HCT116 (cell line): ENCODE measurements at regions not wholly inside any gene's neighbourhood (a gene's known extent, or its start where the extent isn't known, plus 50 kb on each side); places are given as distances from the start of the nearest gene placed in this dataset.

ENCODE experiments used
- ATAC-seq: fragments of 200-7000 bp; cut with Tn5 transposase; 2 replicates; pipeline ENCODE4 v1.9.1; 2020; ENCODE audit warnings: mild to moderate bottlenecking, moderate library complexity
- BruUV-seq: library from RNA; stranded (reverse); fragments of 400-500 nt; replicated peaks from 2 replicates; lab custom pipeline; 2021; lab: Mats Ljungman, UMichigan
- CTCF ChIA-PET: fragments of 300-600 bp; sonication (Branson Sonifier 250); formaldehyde crosslinking; loops from one replicate; lab custom pipeline; 2021; ENCODE audit warnings: antibody characterized with exemption; lab: Charles Lee
- POLR2A ChIA-PET: fragments of 300-600, 350-600 bp; sonication (Branson Sonifier 250); formaldehyde crosslinking; loops from one replicate; lab custom pipeline; 2021; ENCODE audit warnings: antibody characterized with exemption; lab: Charles Lee
- RAD21 ChIA-PET, 2 experiments: fragments of 300-600 bp; sonication (Branson Sonifier 250); formaldehyde crosslinking; loops; one replicate each; lab custom pipeline; 2023; ENCODE audit warnings: low total read pairs in 2 of 2; ENCODE audit not compliant: uncharacterized antibody in 2 of 2, unreplicated experiment in 2 of 2, low non-redundant PET in 1 of 2; lab: Charles Lee
- DNase-seq: peaks from one replicate; pipeline ENCODE4 v3.0.0-alpha.2; 2010; ENCODE audit warnings: low read depth, low spot score
- H2AFZ ChIP-seq: fragments of 200-600 bp; shearing (Covaris generic), sonication (generic); 2 replicates; pipeline ENCODE4 v1.6.1; 2017; ENCODE audit warnings: low read depth, mixed run types, mixed read lengths, antibody characterized with exemption, low read length; ENCODE audit not compliant: poor library complexity, severe bottlenecking
- H3K27ac ChIP-seq: 2 replicates; pipeline ENCODE4 v1.5.1; 2012; ENCODE audit warnings: low read depth, low read length
- H3K27me3 ChIP-seq: fragments of 200-600 bp; sonication (generic); 2 replicates; pipeline ENCODE4 v1.6.1; 2016; ENCODE audit warnings: mixed run types, low read length, mixed read lengths; ENCODE audit not compliant: insufficient read depth
- H3K36me3 ChIP-seq, 2 experiments: fragments of 200-500 bp in 1 of 2; fragments of 200-600 bp in 1 of 2; sonication (Bioruptor generic) in 1 of 2; sonication (generic) in 1 of 2; 2 replicates each; pipeline versions ENCODE4 v1.5.1 to v1.6.1; 2014 to 2016; ENCODE audit warnings: low read length in 2 of 2, inconsistent platforms in 1 of 2, mixed read lengths in 1 of 2, mixed run types in 1 of 2; ENCODE audit not compliant: insufficient read depth in 2 of 2, control insufficient read depth in 1 of 2
- H3K4me1 ChIP-seq, 2 experiments: fragments of 200-600 bp in 1 of 2; sonication (generic) in 1 of 2; 2 replicates each; pipeline versions ENCODE4 v1.5.1 to v1.6.1; 2012 to 2017; ENCODE audit warnings: low read length in 2 of 2, inconsistent platforms in 1 of 2, mild to moderate bottlenecking in 1 of 2, mixed read lengths in 1 of 2, mixed run types in 1 of 2, moderate library complexity in 1 of 2; ENCODE audit not compliant: insufficient read depth in 2 of 2, control insufficient read depth in 1 of 2
- H3K4me2 ChIP-seq: fragments of 200-600 bp; sonication (generic); 2 replicates; pipeline ENCODE4 v1.6.1; 2017; ENCODE audit warnings: mixed run types, low read length, mixed read lengths
- H3K4me3 ChIP-seq, 2 experiments: fragments of 200-600 bp in 1 of 2; sonication (generic) in 1 of 2; replicated peaks in 1 of 2; 2 replicates each; pipeline ENCODE4 v1.5.1; 2011 to 2016; ENCODE audit warnings: low read length in 2 of 2, control low read depth in 1 of 2, low read depth in 1 of 2, mild to moderate bottlenecking in 1 of 2, mixed read lengths in 1 of 2, mixed run types in 1 of 2
- H3K79me2 ChIP-seq: fragments of 200-600 bp; sonication (generic); 2 replicates; pipeline ENCODE4 v1.6.1; 2017; ENCODE audit warnings: mild to moderate bottlenecking, mixed run types, low read length, moderate library complexity, mixed read lengths; ENCODE audit not compliant: insufficient read depth
- H3K9ac ChIP-seq: fragments of 200-600 bp; sonication (generic); 2 replicates; pipeline ENCODE4 v1.6.1; 2016; ENCODE audit warnings: low read length, mixed read lengths
- H3K9me2 ChIP-seq: fragments of 200-600 bp; sonication (generic), shearing (Covaris generic); 2 replicates; pipeline ENCODE4 v1.6.1; 2017; ENCODE audit warnings: mixed run types, mild to moderate bottlenecking, moderate library complexity; ENCODE audit not compliant: insufficient read depth
- H3K9me3 ChIP-seq, 2 experiments: fragments of 200-500 bp in 1 of 2; fragments of 200-600 bp in 1 of 2; sonication (Bioruptor generic) in 1 of 2; sonication (generic) in 1 of 2; 2 replicates each; pipeline ENCODE4 v1.6.1; 2014 to 2017; ENCODE audit warnings: low read length in 2 of 2, mixed read lengths in 2 of 2, inconsistent platforms in 1 of 2, low read depth in 1 of 2, mild to moderate bottlenecking in 1 of 2, mixed run types in 1 of 2, moderate library complexity in 1 of 2; ENCODE audit not compliant: control insufficient read depth in 1 of 2, insufficient read depth in 1 of 2
- H4K20me1 ChIP-seq: fragments of 200-600 bp; sonication (generic), shearing (Covaris generic); 2 replicates; pipeline ENCODE4 v1.6.1; 2017; ENCODE audit warnings: mixed run types, mild to moderate bottlenecking, moderate library complexity; ENCODE audit not compliant: insufficient read depth
- CBX3 ChIP-seq: IDR thresholded peaks from 2 replicates; pipeline ENCODE4 v1.6.1; 2012; ENCODE audit warnings: low read depth
- CEBPB ChIP-seq: IDR thresholded peaks from 2 replicates; pipeline ENCODE4 v1.6.1; 2012; ENCODE audit warnings: low read depth
- JUND ChIP-seq: IDR thresholded peaks from 2 replicates; pipeline ENCODE4 v1.6.1; 2012
- SP1 ChIP-seq: IDR thresholded peaks from 2 replicates; pipeline ENCODE4 v1.6.1; 2012; ENCODE audit warnings: low read depth
- TCF7L2 ChIP-seq: IDR thresholded peaks from 2 replicates; pipeline ENCODE4 v1.7.0; 2011; ENCODE audit warnings: borderline replicate concordance, inconsistent platforms; ENCODE audit not compliant: insufficient read depth, insufficient read length; ENCODE audit errors: extremely low read depth
- YY1 ChIP-seq: IDR thresholded peaks from 2 replicates; pipeline ENCODE4 v1.6.1; 2011; ENCODE audit warnings: low read length, low read depth, moderate library complexity, mild to moderate bottlenecking; ENCODE audit not compliant: insufficient replicate concordance; ENCODE audit errors: extremely low read depth
- ZBTB33 ChIP-seq: IDR thresholded peaks from 2 replicates; pipeline ENCODE4 v1.6.1; 2011; ENCODE audit warnings: mild to moderate bottlenecking, low read length, moderate library complexity; ENCODE audit not compliant: insufficient replicate concordance; ENCODE audit errors: extremely low read depth
- intact Hi-C: fragments of 100-400 bp; cut with micrococcal nuclease; formaldehyde crosslinking; loops from 2 replicates; pipeline ENCODE4 v1.10.0; 2022

GRCh38 chr6:166728884-166729530, 102.0 kb upstream of the RPS6KA2 start (continued):
- TF ChIP-seq YY1, result no peak
- TF ChIP-seq SP1, result no peak
- no peak for TF ChIP-seq JUND
- no peak for TF ChIP-seq CEBPB
- TF ChIP-seq, all 23 proteins: peak for 0

GRCh38 chr6:166726201-166726600, 99.2 kb upstream of the RPS6KA2 start:
- Histone ChIP-seq H3K36me3 (no peaks in the 10 kb centered on the region), H3K27ac (no peak overlapping the region), H2AFZ (no peak overlapping the region), H3K9ac (no peak overlapping the region), H3K4me2 (no peak overlapping the region), H3K4me1 (peaks cover 0 to 10% of the 10 kb centered on the region in 2 experiments; a peak in 1 of 4 replicates), H3K27me3 (no peaks in the 10 kb centered on the region), H3K79me2 (no peaks in the 10 kb centered on the region), H4K20me1 (no peaks in the 10 kb centered on the region), H3K4me3 (no peak overlapping the region), H3K9me2 (no peaks in the 10 kb centered on the region), H3K9me3 (no peaks in the 10 kb centered on the region)
- TF ChIP-seq ZBTB33, result no peak
- no peak for TF ChIP-seq CBX3
- no peak for TF ChIP-seq TCF7L2
- CTCF ChIA-PET, result no interaction called here
- DNase-seq (no peak), ATAC-seq (no peak)
- BruUV-seq, result no TSS peak
- intact Hi-C loops, result no loop called here
- RAD21 ChIA-PET, result no interaction called here
- POLR2A ChIA-PET, result no interaction called here
